ENCODE measurements at regions not wholly inside any gene's neighbourhood (a gene's known extent, or its start where the extent isn't known, plus 50 kb on each side); places are given as distances from the start of the nearest gene placed in this dataset.

- no peak for TF ChIP-seq POLR2AphosphoS5 (IDR thresholded peaks at IDR 0.05)
- TF ChIP-seq POLR2A (IDR thresholded peaks at IDR 0.05) = no peak
- TF ChIP-seq CTCF (IDR thresholded peaks at IDR 0.05 in 8 of 11, conservative IDR thresholded peaks at IDR 0.05 in 3 of 11) = no peak
These were observed 224.8 kb upstream of the NOCT start for GRCh38 chr4:138790706-138791340.
